ENCODE measurements at regions not wholly inside any gene's neighbourhood (a gene's known extent, or its start where the extent isn't known, plus 50 kb on each side); places are given as distances from the start of the nearest gene placed in this dataset.

GRCh38 chr12:70154087-70154638 lies 89.1 kb upstream of the CNOT2 start:
- no peak for DNase-seq (ENCODE audit: low read depth in 2 of 2)

GRCh38 chr12:70154960-70155589 lies 88.2 kb upstream of the CNOT2 start:
- DNase-seq (ENCODE audit: low read depth in 2 of 2) = no peak

- no peak for DNase-seq (ENCODE audit: low read depth in 2 of 2)
Observed at GRCh38 chr12:70157099-70157498, 86.1 kb upstream of the CNOT2 start.

- no peak for DNase-seq (ENCODE audit: low read depth in 2 of 2)
Observed at GRCh38 chr12:70165450-70165849, 77.8 kb upstream of the CNOT2 start.

- DNase-seq (ENCODE audit: low read depth in 2 of 2) = no peak
Observed at GRCh38 chr12:70176290-70176689, 66.9 kb upstream of the CNOT2 start.

GRCh38 chr12:70177631-70178030 lies 65.6 kb upstream of the CNOT2 start:
- no peak for DNase-seq (ENCODE audit: low read depth in 2 of 2)

- DNase-seq (ENCODE audit: low read depth in 2 of 2) = no peak
Observed at GRCh38 chr12:70178038-70178437, 65.2 kb upstream of the CNOT2 start.

GRCh38 chr12:70180130-70180529 lies 63.1 kb upstream of the CNOT2 start:
- DNase-seq (ENCODE audit: low read depth in 2 of 2) = no peak

- no peak for DNase-seq (ENCODE audit: low read depth in 2 of 2)
Observed at GRCh38 chr12:70185301-70185700, 57.9 kb upstream of the CNOT2 start.

- no peak for DNase-seq (ENCODE audit: low read depth in 2 of 2)
Observed at GRCh38 chr12:70186436-70186835, 56.8 kb upstream of the CNOT2 start.

GRCh38 chr12:70190262-70191010 lies 52.8 kb upstream of the CNOT2 start:
- peak in 1 of 2 donors; percentile 15 for DNase-seq (ENCODE audit: low read depth in 2 of 2)
